ENCODE measurements at regions not wholly inside any gene's neighbourhood (a gene's known extent, or its start where the extent isn't known, plus 50 kb on each side); places are given as distances from the start of the nearest gene placed in this dataset.
"Not testable (repeated sequence)": the region's sequence is repeated elsewhere in the genome, so short reads cannot be mapped to it uniquely, and the experiment has no call there.

DNA sequence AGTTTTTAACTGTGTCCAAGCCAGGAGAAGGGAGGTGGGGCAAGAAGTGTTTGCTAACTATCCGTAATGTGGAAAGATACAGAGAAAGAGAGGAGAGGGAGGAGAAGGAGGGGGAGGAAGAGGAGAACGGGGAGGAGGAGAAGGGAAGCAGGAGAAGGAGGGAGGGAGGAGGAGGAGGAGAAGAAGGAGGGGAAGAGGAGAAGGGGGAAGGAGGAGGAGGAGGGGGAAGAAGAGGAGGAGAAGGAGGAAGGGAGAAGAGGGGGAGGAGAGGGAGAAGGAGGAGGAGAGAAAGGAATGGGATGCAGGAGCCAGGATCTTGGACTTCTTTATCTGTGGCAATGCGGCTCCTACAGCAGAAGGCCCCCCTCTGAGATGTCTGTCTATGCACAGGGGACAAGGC is 510.3 kb upstream of the CCDC196 start:
- no peak for DNase-seq

DNA sequence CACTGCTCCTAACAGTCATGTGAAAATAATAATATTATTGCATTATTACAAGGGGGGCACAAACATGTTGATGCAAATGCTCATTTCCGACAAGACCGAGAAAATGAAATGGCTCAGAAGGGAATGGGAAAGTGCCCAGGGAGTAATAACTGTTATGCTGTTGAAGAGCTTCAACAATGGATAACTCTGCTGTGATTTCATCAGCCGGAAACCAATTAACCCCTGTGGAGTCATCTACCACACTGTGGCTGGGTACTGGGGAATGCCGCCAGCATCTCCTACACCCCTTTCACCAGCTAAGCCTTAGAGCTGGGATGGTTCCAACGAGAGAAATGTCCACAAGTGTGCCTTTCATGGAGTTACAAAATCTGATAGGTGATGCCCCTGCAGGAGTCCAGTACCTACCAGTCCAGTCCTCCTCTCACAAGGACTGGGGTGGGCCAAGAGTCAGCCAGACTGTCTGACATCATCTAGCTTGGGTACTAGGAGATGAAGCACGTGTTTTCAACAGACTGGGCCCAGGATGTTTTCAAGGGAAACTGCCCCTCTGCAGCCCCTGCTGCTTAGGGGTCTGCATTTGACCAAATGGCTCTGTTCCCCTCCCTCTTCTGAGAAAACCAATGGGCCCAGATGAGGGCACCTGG is 509.3 kb upstream of the CCDC196 start:
- DNase-seq = no peak

DNA sequence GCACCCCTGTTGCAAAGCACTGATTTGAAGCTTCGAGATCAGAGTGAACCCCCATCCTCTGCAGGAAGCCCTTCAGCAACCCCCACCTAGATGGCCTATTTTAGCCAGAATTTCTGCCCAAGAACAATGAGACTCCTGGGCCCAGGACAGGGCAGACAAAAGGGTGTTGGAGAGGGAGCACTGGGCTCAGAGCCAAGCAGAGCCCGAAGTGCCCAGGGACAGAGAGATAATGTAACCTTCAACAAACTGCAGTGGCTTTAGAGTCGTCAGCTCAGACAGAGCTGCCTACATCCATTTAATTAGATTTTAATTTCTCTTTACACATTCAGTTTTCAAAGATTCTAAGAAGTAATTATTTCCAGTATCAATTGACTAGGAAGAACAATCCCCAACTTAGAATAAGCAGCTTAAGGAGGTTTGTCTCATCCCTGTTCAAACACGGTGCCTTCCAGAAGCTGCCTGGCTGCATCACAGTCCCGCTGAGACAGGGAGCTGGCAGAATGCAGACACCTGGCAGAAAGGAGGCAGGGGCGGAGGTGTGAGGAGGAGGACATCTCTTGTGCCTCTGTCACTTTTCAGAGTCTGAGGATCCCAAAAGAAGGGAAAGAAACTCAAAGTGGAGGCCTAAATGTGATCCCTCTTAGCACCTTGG is 504.9 kb upstream of the CCDC196 start:
- no peak for DNase-seq

DNA sequence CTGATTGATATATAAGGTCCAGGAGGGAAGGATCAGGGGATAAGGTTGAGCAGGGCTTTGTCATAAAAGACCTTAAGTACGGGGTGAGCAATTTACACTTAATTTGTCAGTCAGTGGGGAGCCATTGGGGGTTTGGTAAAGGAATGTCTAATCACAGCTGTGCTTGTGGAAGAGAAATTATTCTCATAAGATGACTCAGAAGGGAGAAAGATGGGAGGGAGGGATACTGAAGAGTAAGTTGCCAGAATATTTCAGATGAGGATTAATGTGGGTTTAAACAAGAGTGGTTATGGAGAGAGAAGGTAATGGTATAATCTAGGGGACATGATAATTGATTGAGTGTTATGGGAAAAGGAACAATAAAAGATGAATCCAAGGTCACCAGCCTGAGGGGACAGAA is 500.1 kb upstream of the CCDC196 start:
- DNase-seq = no peak

DNA sequence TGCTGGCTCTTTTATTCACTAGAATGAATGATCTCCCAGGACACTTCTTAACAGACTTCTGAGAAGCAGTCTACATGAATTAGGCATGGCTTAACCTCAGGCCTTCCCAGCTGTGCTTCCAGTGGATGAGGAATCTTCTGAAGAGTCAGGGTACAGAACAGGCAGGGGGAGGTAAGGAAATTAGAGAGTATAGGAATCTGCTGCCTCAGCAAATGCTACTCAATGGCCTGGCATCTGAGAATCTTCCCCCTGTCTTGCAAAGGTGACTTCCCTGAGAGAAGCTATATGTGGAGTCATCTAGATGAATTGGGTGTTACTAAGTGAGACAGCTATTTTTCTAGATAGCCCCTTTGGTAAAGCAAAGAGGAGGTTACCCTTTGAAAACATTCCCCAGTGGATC is 496.2 kb upstream of the CCDC196 start:
- no peak for DNase-seq

DNA sequence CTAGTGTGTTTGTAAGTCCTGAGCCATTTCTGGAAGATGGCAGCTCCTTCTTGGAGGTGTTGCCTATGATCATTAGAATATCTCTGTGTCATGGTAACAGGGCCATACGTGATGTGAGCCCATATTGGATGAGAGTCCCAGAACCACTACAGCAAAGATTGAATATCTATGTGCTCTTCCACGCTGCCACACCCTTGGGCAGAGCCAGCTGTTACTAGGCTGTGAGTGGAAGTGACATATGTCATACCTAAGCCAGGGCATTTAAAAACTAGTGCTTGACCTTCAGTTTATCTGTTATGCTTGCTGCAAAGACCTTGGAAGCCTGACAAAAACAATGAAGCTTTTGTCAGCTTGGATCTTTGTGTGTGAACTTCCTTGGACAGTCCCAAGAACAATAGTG is 495.1 kb upstream of the CCDC196 start:
- no peak for DNase-seq

DNA sequence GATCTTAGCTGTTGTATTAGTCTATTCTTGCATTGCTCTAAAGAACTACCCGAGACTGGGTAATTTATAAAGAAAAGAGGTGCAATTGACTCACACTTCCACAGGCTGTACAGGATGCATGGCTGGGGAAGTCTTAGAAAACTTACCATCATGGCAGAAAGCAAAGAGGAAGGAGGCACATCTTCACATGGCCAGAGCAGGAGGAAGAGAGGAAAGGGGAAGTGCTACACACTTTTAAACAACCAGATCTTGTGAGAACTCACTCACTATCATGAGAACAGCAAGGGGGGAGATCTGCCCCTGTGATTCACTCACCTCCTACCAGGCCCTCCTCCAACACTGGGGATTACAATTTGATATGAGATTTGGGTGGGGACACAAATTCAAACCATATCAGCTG is 494.2 kb upstream of the CCDC196 start:
- not testable (repeated sequence) for DNase-seq

DNA sequence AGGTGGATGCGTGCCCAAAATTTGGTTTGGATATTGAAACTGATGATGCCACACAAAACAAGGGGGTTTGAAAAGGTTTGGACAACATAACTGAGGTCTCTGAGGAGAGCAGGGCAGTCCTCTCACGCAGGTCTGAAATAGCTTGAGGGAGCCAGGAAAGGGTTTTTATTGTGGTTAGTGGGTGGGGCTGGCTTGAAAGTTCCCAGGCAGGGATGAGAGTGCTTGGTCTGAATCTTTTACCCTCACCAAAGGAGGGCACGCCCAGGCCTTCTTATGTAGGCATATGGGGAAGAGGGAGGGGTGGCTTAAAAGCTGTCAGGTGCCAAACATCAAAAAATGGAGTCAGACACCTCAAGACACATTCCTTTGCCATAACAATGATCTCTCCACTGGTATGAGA is 493.1 kb upstream of the CCDC196 start:
- peak in 1 of 2 experiments; percentile 9 for DNase-seq

DNA sequence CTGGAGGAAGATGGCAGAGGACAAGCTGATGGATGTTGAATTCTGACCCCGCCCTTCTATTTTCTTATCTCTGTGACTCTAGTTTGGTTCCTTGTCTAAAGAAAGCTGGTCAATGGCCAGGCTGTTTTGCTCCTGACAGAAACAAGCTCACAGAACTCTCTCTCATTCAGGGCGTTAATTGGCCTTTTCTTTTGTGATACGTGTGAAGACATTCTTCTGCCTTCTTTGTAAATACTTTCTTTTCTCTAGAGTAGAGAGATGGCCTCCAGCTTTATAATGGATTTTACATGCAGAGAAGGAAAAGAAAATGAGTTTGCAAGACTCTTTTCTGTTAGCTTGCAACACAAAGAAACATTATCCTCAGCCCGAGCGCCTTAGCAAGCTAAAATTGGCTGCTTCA is 492.2 kb upstream of the CCDC196 start:
- DNase-seq = no peak

DNA sequence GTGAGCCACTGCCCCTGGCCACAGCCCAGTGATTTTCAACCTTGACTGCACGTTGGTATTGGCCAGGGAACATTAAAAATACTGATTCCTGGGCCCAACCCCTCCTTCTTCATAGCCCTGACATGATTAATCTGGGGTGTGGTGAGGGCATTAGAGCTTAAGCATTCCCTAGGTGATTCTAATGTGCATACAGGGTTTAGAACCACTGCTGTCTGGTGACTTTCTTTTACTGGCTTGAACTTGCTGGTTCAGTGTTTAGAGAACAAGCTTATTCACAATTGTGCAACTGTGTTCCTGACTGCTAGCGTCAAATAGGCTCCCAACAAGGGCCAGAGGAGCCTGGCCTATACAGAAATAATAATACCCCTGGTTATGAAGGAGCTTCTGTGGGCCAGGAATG is 488.8 kb upstream of the CCDC196 start:
- no peak for DNase-seq

DNA sequence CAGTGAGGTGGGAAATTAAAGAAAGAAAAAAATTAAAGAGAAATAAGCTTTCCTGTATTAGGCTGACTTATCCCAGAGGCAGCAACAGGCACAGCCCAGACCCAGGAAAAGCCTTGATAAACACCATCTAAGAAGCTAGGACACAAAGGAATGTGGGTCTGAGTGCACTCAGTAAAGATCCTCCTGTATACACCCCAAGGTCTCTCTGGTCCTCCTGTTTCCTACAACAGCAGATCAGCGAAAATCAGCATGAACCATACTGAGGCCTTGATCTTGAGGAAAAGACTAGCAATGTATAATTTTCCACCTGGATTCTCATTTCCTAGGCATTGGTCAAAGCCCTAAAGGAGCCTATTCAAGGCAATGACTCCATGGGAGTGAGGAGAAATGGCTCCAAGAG is 486.3 kb upstream of the CCDC196 start:
- DNase-seq = no peak

DNA sequence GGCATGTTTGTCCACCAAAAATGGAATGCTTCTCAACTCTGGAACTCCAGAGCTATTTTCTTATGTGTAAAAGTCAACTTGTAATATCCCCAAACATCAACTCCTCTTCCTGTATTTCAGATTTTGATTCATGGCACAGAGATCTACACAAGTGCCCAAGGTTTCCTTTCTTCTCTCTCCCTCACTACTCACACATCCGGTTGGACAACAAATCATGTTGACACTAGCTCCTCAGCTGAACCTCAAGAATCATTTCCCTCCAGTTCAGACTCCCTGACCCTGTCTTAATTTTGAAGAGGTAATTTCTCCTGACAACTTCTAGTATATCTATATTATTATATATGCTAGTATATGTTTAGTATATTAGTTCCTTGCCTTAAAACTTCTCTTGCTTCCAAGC is 485.4 kb upstream of the CCDC196 start:
- DNase-seq = no peak

DNA sequence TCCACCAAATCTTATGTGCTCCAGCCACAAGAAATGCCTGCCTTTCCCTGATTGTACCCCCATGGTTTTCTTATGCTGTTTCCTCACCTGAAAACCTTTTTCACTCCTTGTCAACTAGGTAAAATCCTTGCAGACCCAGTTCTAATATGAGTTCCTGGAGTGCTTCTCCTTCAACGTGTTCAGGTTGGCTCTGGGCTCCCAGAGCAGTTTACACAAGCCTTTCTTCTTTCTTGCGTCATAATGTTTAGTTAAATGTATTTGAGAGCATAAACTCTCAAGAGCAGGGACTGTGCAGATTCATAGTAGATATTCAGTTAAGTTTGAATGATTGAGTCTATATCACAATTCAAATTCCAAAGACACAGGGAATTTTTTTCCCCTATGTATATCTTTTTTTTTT is 484.8 kb upstream of the CCDC196 start:
- no peak for DNase-seq

DNA sequence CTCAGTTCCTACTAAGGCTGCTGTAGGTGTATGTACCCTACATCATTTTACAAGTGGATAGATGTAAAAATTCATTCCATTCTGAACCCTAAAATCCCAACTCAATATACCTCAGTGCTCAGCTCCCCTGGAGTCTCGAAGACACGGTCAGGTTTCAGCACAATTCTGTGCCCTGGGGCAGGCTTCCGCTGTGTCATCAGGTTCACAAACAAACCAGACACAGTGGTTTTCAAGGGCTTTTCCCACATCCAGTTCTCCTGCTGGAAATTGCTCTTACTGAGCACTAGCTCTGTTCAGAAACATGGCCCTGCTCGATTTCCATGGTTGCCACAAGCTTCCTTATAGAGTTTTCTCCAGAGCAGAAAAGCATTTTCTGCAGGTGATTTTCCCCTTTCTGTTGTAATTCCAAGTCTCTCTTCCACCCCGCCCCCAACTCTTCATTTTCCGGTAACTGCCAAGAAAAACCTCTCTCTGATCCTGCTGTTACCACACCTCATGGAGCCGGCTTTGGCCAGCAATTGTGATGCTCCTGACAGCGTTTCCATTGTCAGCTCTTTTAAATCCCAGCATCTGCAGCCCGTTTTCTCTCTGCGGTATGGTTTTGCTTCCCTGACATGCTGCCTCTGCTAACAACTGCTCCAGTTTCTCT is 483.0 kb upstream of the CCDC196 start:
- DNase-seq = no peak

DNA sequence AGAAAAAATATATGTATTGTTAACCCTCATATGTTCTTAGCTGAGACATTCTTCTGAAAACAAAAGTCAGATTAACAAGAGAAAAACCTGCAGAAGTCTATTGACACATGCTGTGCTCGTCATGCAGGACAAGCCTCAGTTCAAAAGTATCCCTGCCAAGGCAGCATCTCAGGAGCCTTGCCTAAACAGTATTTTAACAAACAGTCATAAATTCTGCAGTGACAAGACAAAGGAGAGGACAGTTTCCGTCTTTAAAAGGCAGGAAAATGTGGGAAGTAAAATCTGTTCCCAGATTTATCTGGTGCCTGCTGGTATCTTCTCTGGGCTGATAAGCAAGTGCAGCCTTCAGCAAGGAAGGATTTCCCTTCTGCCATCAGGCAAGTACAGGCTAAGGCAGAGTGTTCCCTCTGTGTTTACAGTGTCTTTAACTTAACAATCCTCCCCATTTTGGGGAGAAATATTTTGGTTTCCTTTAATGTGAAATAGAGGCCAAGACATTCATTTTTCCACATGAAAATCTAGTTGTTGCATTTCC is 480.2 kb upstream of the CCDC196 start:
- no peak for DNase-seq

DNA sequence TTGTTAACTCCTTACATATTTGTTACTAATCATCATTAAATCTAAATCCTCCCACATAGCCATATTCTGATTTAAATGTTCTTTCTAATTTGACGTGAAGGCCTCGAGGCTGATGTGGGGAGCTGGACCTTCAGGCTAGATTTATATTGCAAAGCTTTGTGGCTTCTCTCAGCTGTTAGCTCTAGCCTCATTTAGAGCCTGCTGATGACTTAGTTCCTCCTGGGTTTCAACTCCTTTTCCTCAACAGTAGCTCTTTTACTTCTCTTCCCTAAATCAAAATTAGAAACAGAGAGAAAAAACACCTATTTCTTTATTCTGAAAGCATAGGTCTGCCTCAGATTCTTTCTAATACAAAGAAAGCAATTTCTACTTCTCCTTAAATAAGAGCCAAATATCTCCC is 477.5 kb upstream of the CCDC196 start:
- DNase-seq = no peak

DNA sequence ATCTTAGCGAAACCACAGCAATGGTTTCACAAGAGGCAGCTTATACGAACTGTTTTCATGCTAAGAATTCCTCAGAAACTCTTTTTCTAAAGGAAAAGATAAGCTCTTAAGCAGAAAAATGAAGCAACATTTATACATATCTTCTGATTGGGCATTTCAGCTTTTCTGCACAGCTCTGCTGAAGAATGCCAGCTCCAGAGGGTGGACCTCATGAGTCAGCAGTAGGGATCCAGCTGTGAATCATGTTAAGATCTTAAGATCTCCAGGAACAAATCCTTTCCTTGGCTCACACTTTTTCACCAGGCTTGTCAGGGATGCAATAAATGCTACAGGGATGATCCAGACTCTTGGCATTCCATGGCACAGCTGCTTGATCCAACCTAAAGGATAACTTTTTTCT is 477.1 kb upstream of the CCDC196 start:
- no peak for DNase-seq

DNA sequence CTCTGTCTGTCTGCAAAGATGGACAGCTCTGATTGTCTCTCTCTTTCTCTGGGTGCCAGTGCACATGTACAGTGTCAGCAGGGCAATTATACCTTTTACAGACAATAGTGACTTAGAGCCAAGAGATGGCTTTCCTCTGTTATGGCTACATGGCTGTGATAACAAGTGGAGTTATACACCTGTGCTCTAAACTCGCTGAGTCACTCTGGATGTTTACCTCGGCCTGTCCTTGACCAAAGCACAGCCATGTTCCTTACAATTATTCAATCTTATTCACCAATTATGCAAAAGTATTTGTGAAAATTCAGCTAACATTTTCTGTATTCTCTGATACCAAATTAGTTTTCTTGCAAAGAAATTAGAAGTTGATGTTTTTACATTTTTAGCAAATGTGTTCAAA is 475.5 kb upstream of the CCDC196 start:
- no peak for DNase-seq

DNA sequence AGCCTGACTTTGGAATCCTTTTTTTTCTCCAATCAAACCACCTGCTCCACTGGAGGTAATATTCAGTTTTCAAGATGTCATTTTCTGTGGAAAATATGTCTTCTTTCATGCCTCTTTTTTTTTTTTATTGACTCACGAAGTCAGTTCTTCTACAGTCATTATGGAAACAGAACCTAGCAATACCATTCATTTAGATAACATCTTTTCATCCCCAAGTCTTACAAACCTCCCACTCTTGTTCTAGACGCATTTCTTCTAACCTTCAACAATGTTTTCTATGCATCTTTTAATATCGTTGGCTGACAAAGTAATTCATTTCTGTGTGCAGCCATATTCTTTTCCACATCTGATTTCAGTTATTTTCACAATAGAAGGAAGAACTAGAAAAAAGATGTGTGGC is 474.3 kb upstream of the CCDC196 start:
- DNase-seq = no peak

DNA sequence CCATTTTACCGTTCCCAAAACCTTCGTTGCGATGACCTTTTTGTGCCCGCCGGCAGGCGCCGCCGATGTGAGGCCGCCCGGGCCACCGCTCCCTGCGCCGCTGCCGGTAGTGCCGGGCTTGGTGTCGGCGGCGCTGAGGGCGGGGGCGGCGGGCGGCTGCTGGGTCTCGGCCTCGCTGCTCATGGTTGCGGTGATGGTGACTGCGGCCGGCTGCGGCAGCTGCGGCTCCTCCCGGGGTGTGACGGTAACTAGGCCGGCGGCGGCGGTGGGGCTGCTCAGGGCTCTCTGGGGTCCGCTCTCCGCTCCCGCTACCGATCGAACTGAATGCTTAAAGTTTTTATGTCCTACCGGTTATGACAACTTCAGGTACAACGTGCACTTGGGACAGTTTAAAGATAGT is 472.6 kb upstream of the CCDC196 start:
- not testable (repeated sequence) for DNase-seq

DNA sequence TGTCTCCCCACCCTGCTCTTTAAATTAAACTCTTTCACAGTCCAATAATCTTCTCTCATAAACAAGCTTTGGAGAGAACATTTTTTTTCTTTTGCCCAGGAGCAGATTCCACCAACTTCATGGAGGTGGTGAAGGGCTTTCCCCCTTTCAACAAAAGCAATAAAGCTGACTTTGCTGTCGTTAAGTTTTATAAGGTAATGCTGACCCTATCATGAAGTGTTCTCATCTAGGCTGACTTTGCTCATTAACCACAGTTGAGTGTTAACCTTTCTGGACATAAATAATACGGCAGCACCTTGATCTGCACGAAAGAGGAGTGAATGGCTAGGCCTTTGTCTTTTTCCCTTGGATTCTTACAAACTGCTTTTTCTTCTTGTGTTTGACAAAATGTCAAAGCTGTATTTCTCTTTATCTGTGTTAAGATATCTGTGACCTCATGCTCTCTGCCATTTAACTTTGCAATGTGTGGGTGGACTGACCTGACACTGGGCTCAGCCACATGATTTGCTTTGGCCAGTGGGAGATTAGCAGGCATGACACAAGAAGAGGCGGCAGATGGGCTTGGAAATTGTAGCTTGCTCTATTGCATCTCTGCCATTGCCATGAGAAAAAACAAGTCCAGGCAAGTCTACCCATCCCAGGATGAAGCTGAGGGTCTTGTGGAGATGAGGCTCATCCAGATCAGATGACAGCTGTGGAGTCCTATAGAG is 470.9 kb upstream of the CCDC196 start:
- DNase-seq = no peak

DNA sequence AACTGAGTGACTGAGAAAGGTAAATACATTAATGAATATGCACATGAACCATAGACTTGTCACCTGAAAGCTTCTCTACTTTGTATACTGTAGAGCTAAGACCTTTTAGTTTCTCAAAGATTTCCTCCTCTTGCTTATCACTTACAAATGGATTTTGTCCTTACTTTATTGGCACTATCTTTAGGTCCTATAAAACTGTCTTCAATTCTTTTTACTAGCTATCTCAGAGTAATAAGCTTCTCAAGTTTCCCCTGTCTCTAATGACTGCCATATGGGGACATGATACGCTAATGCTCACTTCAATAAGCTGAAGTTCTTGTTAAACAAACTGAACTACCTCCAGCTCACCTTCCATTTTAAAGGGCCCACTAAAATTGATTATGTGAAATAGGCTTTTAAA is 468.2 kb upstream of the CCDC196 start:
- no peak for DNase-seq

DNA sequence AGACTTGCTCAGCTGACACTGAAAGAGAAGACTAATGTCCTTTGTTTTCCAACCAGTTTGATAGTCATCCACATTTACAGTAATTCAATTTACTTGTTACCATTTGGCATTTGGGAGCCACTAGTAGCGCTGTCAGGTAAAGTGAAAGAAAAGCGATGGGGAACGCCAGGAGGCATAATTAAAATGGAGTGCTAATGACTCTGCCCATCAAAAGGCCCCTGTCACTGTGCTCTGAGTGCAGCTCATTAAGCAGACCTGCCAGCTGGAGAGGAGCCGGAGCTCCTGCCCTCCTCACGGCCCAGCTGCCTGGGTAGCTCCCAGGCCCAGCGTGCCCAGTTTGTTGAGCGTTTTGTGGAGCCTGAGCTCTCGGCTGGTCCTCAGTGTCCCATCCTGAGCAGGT is 463.6 kb upstream of the CCDC196 start:
- no peak for DNase-seq

DNA sequence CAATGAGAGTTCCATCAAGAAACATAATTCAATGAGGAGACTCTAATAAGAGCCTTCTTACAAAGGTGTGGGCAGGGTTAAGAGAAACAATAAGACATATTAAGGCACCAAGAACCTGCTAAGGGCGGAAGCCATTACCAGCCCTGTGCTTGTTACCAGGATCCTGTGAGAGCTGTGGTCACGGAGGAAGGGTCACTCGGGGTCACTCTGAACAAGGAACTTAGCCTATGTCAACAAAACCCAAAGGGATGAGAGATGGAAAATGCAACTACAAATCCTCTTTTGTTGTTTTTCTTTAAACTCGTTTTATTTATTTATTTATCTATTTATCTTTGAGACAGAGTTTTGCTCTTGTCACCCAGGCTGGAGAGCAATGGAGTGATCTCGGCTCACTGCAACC is 460.4 kb upstream of the CCDC196 start:
- DNase-seq = no peak

All from activated CD4-positive, alpha-beta T cell treated with anti-CD3 and anti-CD28 coated beads, Interleukin-2, amount 50 U/mL, for 48 hours (primary cell).